Stimulated activated CD4-positive, alpha-beta T cell treated with anti-CD3 and anti-CD28 coated beads, Interleukin-2, amount 100 ng/mL, for 4 hours (primary cell): ENCODE measurements at regions not wholly inside any gene's neighbourhood (a gene's known extent, or its start where the extent isn't known, plus 50 kb on each side); places are given as distances from the start of the nearest gene placed in this dataset.

Source experiments
- DNase-seq: peaks from one replicate; pipeline ENCODE4 v3.0.0-alpha.2; 2020; ENCODE audit warnings: low read depth

GRCh38 chr5:173831196-173831914 lies 56.8 kb upstream of the CPEB4 start:
- no peak for DNase-seq

- DNase-seq = no peak
Measured at GRCh38 chr5:173832386-173832785, 55.8 kb upstream of the CPEB4 start.

GRCh38 chr5:173833196-173833985 lies 54.8 kb upstream of the CPEB4 start:
- DNase-seq = no peak

GRCh38 chr5:173834071-173834771 lies 53.9 kb upstream of the CPEB4 start:
- DNase-seq = no peak

GRCh38 chr5:173835131-173835530 lies 53.0 kb upstream of the CPEB4 start:
- DNase-seq = no peak

- DNase-seq = no peak
Measured at GRCh38 chr5:173835661-173836060, 52.5 kb upstream of the CPEB4 start.

GRCh38 chr5:173837654-173838053 lies 50.5 kb upstream of the CPEB4 start:
- no peak for DNase-seq
